WTC11 (cell line): ENCODE measurements at regions not wholly inside any gene's neighbourhood (a gene's known extent, or its start where the extent isn't known, plus 50 kb on each side); places are given as distances from the start of the nearest gene placed in this dataset.

Source experiments
- ATAC-seq: fragments of 200-7000 bp; cut with Tn5 transposase; 2 replicates; pipeline ENCODE4 v1.10.0; 2021; ENCODE audit warnings: mild to moderate bottlenecking, moderate library complexity
- CTCF ChIA-PET: fragments of 300-600 bp; sonication (Branson Sonifier 250); formaldehyde crosslinking; loops from one replicate; lab custom pipeline; 2021; ENCODE audit warnings: antibody characterized with exemption; lab: Charles Lee
- POLR2A ChIA-PET: fragments of 350-600 bp; sonication (Branson Sonifier 250); formaldehyde crosslinking; loops from one replicate; lab custom pipeline; 2021; ENCODE audit warnings: antibody characterized with exemption; lab: Charles Lee
- DNase-seq: peaks from one replicate; pipeline ENCODE4 v3.0.0; 2021; ENCODE audit warnings: low spot score
- H3K27ac Mint-ChIP-seq: 2 replicates; pipeline ENCODE4 v1.8.0; 2021; ENCODE audit warnings: mixed read lengths
- H3K27me3 Mint-ChIP-seq: 2 replicates; pipeline ENCODE4 v1.8.0; 2021; ENCODE audit warnings: low read depth, mild to moderate bottlenecking, moderate library complexity, mixed read lengths
- H3K36me3 Mint-ChIP-seq: 2 replicates; pipeline ENCODE4 v1.8.0; 2021; ENCODE audit warnings: mixed read lengths
- H3K4me1 Mint-ChIP-seq: 2 replicates; pipeline ENCODE4 v1.8.0; 2022; ENCODE audit warnings: mixed read lengths
- H3K4me3 Mint-ChIP-seq: 2 replicates; pipeline ENCODE4 v1.8.0; 2021; ENCODE audit warnings: mild to moderate bottlenecking, moderate library complexity, mixed read lengths
- H3K9me3 Mint-ChIP-seq: 2 replicates; pipeline ENCODE4 v1.8.0; 2021; ENCODE audit warnings: mixed read lengths
- ATF1 ChIP-seq: sonication (generic); formaldehyde crosslinking; IDR thresholded peaks from 2 replicates; pipeline ENCODE4 v1.8.1; 2023; ENCODE audit warnings: mild to moderate bottlenecking, moderate library complexity, missing genetic modification reagents
- EMX1 ChIP-seq: fragments of 250-450 bp; sonication (Bioruptor Pico); IDR thresholded peaks from 2 replicates; pipeline ENCODE4 v1.8.0; 2021; ENCODE audit warnings: mild to moderate bottlenecking
- FOXP1 ChIP-seq: sonication (generic); formaldehyde crosslinking; IDR thresholded peaks from 2 replicates; pipeline ENCODE4 v1.8.0; 2022; ENCODE audit warnings: missing genetic modification reagents, mild to moderate bottlenecking, moderate library complexity, borderline replicate concordance
- GRHL2 ChIP-seq: fragments of 250-450 bp; sonication (Bioruptor Pico); IDR thresholded peaks from 2 replicates; pipeline ENCODE4 v1.8.0; 2022; ENCODE audit warnings: mild to moderate bottlenecking, moderate library complexity; ENCODE audit not compliant: insufficient replicate concordance, severe bottlenecking
- IRF2 ChIP-seq: sonication (generic); formaldehyde crosslinking; IDR thresholded peaks from 2 replicates; pipeline ENCODE4 v1.8.0; 2022; ENCODE audit warnings: low read depth, missing genetic modification reagents, borderline replicate concordance
- JUN ChIP-seq: sonication (generic); formaldehyde crosslinking; IDR thresholded peaks from 2 replicates; pipeline ENCODE4 v1.8.0; 2023; ENCODE audit warnings: mild to moderate bottlenecking, missing genetic modification reagents
- MYBL2 ChIP-seq: sonication (generic); formaldehyde crosslinking; IDR thresholded peaks from 2 replicates; pipeline ENCODE4 v1.8.1; 2023; ENCODE audit warnings: mild to moderate bottlenecking, moderate library complexity, missing genetic modification reagents
- NFYB ChIP-seq: sonication (generic); formaldehyde crosslinking; conservative IDR thresholded peaks from 2 replicates; pipeline ENCODE4 v1.8.0; 2022; ENCODE audit warnings: low read depth, missing genetic modification reagents
- NR3C1 ChIP-seq: sonication (generic); formaldehyde crosslinking; conservative IDR thresholded peaks from 2 replicates; pipeline ENCODE4 v1.8.1; 2023; ENCODE audit warnings: low read depth, mild to moderate bottlenecking, missing genetic modification reagents
- PRRX2 ChIP-seq: fragments of 250-450 bp; sonication (Bioruptor Pico); IDR thresholded peaks from 2 replicates; pipeline ENCODE4 v1.8.0; 2021; ENCODE audit warnings: mild to moderate bottlenecking
- ZNF317 ChIP-seq: sonication (generic); formaldehyde crosslinking; IDR thresholded peaks from 2 replicates; pipeline ENCODE4 v1.8.1; 2023; ENCODE audit warnings: low read depth, mild to moderate bottlenecking, moderate library complexity, missing genetic modification reagents, borderline replicate concordance
- ZNF671 ChIP-seq: fragments of 250-450 bp; sonication (Bioruptor Pico); IDR thresholded peaks from 2 replicates; pipeline ENCODE4 v1.8.0; 2021; ENCODE audit warnings: mild to moderate bottlenecking
- TF ChIP-seq, protein P1 (sequence below): sonication (generic); formaldehyde crosslinking; IDR thresholded peaks from 2 replicates; pipeline ENCODE4 v1.8.0; 2022; ENCODE audit warnings: missing genetic modification reagents
- TF ChIP-seq, protein P2 (sequence below): sonication (generic); formaldehyde crosslinking; IDR thresholded peaks from 2 replicates; pipeline ENCODE4 v1.8.0; 2022; ENCODE audit warnings: mild to moderate bottlenecking, missing genetic modification reagents
- TF ChIP-seq, protein P3 (sequence below): fragments of 250-450 bp; sonication (Bioruptor Pico); IDR thresholded peaks from 2 replicates; pipeline ENCODE4 v2.1.2; 2022; ENCODE audit warnings: mild to moderate bottlenecking, moderate library complexity
- TF ChIP-seq, protein P4 (sequence below): sonication (generic); formaldehyde crosslinking; IDR thresholded peaks from 2 replicates; pipeline ENCODE4 v1.8.1; 2022; ENCODE audit warnings: mild to moderate bottlenecking, moderate library complexity, missing genetic modification reagents
- TF ChIP-seq, protein P5 (sequence below): sonication (generic); formaldehyde crosslinking; conservative IDR thresholded peaks from 2 replicates; pipeline ENCODE4 v1.8.1; 2022; ENCODE audit warnings: mild to moderate bottlenecking, missing genetic modification reagents

DNA sequence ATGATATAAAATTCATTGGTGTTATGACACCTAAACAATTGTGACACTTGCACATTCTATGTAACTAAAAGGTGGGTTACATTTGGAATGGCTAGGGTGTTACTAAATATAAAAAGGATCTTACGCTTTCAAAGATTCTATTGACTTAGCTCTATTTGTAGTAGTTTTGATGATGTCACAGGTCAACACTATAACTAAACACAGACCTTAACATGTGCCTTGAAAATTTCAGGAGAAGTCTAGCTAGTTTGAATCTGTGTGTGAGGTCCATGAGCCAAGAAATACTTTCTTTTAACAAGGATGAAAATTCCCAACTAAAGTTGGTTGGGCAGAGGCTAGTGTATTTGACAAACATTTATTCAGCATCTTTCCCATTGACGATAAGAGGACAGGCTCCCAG, 298.0 kb downstream of the GPAT3 start (continued):
- TF ChIP-seq, protein P1, sequence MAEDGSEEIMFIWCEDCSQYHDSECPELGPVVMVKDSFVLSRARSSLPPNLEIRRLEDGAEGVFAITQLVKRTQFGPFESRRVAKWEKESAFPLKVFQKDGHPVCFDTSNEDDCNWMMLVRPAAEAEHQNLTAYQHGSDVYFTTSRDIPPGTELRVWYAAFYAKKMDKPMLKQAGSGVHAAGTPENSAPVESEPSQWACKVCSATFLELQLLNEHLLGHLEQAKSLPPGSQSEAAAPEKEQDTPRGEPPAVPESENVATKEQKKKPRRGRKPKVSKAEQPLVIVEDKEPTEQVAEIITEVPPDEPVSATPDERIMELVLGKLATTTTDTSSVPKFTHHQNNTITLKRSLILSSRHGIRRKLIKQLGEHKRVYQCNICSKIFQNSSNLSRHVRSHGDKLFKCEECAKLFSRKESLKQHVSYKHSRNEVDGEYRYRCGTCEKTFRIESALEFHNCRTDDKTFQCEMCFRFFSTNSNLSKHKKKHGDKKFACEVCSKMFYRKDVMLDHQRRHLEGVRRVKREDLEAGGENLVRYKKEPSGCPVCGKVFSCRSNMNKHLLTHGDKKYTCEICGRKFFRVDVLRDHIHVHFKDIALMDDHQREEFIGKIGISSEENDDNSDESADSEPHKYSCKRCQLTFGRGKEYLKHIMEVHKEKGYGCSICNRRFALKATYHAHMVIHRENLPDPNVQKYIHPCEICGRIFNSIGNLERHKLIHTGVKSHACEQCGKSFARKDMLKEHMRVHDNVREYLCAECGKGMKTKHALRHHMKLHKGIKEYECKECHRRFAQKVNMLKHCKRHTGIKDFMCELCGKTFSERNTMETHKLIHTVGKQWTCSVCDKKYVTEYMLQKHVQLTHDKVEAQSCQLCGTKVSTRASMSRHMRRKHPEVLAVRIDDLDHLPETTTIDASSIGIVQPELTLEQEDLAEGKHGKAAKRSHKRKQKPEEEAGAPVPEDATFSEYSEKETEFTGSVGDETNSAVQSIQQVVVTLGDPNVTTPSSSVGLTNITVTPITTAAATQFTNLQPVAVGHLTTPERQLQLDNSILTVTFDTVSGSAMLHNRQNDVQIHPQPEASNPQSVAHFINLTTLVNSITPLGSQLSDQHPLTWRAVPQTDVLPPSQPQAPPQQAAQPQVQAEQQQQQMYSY (CRISPR knock-in tag): no peak
- no peak for TF ChIP-seq FOXP1 (CRISPR knock-in tag)
- no peak for TF ChIP-seq NFYB
- TF ChIP-seq, protein P2, sequence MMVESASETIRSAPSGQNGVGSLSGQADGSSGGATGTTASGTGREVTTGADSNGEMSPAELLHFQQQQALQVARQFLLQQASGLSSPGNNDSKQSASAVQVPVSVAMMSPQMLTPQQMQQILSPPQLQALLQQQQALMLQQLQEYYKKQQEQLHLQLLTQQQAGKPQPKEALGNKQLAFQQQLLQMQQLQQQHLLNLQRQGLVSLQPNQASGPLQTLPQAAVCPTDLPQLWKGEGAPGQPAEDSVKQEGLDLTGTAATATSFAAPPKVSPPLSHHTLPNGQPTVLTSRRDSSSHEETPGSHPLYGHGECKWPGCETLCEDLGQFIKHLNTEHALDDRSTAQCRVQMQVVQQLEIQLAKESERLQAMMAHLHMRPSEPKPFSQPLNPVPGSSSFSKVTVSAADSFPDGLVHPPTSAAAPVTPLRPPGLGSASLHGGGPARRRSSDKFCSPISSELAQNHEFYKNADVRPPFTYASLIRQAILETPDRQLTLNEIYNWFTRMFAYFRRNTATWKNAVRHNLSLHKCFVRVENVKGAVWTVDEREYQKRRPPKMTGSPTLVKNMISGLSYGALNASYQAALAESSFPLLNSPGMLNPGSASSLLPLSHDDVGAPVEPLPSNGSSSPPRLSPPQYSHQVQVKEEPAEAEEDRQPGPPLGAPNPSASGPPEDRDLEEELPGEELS (CRISPR knock-in tag): no peak
- TF ChIP-seq, protein P3, sequence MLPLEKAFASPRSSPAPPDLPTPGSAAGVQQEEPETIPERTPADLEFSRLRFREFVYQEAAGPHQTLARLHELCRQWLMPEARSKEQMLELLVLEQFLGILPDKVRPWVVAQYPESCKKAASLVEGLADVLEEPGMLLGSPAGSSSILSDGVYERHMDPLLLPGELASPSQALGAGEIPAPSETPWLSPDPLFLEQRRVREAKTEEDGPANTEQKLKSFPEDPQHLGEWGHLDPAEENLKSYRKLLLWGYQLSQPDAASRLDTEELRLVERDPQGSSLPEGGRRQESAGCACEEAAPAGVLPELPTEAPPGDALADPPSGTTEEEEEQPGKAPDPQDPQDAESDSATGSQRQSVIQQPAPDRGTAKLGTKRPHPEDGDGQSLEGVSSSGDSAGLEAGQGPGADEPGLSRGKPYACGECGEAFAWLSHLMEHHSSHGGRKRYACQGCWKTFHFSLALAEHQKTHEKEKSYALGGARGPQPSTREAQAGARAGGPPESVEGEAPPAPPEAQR (CRISPR knock-in tag): no peak
- no peak for TF ChIP-seq ZNF317 (CRISPR knock-in tag)

DNA sequence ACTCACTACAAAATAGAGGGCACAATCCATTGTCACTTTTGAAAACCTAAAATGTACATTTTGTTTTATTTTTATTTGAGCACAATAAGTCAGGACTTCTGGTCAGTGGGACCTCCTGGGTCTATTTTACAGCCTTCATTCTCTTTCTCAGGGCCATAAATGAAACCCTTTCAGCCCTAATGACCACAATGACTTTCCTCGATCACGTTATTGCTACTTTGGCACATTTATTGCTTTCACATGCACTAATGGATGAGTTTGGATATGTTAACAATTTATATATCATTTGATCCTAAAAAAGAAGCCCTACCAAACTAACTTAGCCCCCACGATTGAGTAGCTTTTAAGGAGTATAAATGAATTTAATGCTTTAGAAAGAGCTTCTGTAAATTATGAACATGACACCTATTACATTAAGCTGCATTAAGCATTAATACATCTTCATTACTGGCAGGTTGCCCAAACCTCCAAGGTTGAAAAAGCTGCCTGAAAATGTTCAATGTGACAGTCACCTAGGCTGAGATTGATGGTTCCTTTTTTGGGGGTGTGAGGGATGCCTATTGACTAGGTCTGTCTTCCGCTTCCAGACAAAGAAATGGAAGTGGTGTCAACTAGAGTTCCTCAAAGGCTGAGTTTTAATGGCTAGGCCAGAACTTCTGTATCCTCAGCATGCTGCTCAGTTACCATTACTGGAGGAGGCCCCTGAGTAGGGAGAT, 296.4 kb downstream of the GPAT3 start:
- CTCF ChIA-PET: no interaction called here
- ATAC-seq: no peak

DNA sequence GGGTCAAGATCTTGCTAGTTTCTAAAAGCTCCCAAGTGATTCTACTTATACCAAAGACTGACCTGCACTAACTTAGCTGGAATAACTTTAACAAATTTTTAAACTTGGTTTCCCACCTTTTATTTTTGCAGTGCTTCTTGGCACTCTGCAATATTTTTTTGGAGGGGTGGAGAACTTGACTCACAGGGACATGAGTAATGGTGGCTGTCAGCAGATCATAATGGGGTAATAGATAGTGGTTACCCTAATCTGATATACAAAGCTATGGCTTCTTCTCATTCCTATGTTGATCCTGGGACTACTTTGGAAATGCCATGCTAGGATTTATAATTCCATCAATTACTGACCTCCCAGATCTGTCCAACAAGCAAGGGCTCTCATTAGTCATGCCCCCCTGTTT, 295.7 kb downstream of the GPAT3 start:
- no peaks in the 10 kb centered on the region for H3K36me3 Mint-ChIP-seq
- no peak for DNase-seq
- CTCF ChIA-PET: no interaction called here
- ATAC-seq: no peak
- no peak overlapping the region for H3K27ac Mint-ChIP-seq
- no peaks in the 10 kb centered on the region for H3K4me1 Mint-ChIP-seq
- no peaks in the 10 kb centered on the region for H3K9me3 Mint-ChIP-seq
- H3K4me3 Mint-ChIP-seq: no peak overlapping the region
- H3K27me3 Mint-ChIP-seq: no peaks in the 10 kb centered on the region
- POLR2A ChIA-PET: no interaction called here
- TF ChIP-seq ZNF671 (CRISPR knock-in tag) (no peak), GRHL2 (CRISPR knock-in tag) (no peak), MYBL2 (CRISPR knock-in tag) (no peak), EMX1 (no peak), ATF1 (CRISPR knock-in tag) (no peak), FOXP1 (CRISPR knock-in tag) (no peak), IRF2 (CRISPR knock-in tag) (no peak)
- TF ChIP-seq, protein P1 (CRISPR knock-in tag): no peak

More for the DNA sequence above, 296.4 kb downstream of the GPAT3 start:
- H3K36me3 Mint-ChIP-seq: no peaks in the 10 kb centered on the region
- H3K4me3 Mint-ChIP-seq: no peak overlapping the region
- no peaks in the 10 kb centered on the region for H3K4me1 Mint-ChIP-seq
- H3K27ac Mint-ChIP-seq: no peak overlapping the region
- no peak for DNase-seq
- POLR2A ChIA-PET: no interaction called here
- no peaks in the 10 kb centered on the region for H3K27me3 Mint-ChIP-seq
- TF ChIP-seq PRRX2 (CRISPR knock-in tag): no peak
- TF ChIP-seq NR3C1 (CRISPR knock-in tag): no peak
- TF ChIP-seq, protein P2 (CRISPR knock-in tag): no peak
- TF ChIP-seq, protein P4, sequence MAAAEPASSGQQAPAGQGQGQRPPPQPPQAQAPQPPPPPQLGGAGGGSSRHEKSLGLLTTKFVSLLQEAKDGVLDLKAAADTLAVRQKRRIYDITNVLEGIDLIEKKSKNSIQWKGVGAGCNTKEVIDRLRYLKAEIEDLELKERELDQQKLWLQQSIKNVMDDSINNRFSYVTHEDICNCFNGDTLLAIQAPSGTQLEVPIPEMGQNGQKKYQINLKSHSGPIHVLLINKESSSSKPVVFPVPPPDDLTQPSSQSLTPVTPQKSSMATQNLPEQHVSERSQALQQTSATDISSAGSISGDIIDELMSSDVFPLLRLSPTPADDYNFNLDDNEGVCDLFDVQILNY: no peak
- TF ChIP-seq, protein P5, sequence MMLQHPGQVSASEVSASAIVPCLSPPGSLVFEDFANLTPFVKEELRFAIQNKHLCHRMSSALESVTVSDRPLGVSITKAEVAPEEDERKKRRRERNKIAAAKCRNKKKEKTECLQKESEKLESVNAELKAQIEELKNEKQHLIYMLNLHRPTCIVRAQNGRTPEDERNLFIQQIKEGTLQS: no peak
- TF ChIP-seq JUN (CRISPR knock-in tag): no peak
- H3K9me3 Mint-ChIP-seq: no peaks in the 10 kb centered on the region
